Fibroblast of skin of abdomen (primary cell): ENCODE measurements at regions not wholly inside any gene's neighbourhood (a gene's known extent, or its start where the extent isn't known, plus 50 kb on each side); places are given as distances from the start of the nearest gene placed in this dataset.
A peak's percentile ranks its signal among the peaks of the same experiment; 100 is the strongest.

Experiments used
- DNase-seq: peaks from one replicate; pipeline ENCODE4 v3.0.0-alpha.2; 2013

- DNase-seq: peak; percentile 85
Observed at GRCh38 chr3:23075496-23075895, 127.6 kb upstream of the UBE2E2 start.

- DNase-seq: peak; percentile 13
Observed at GRCh38 chr3:23076437-23076836, 126.7 kb upstream of the UBE2E2 start.

- no peak for DNase-seq
Observed at GRCh38 chr3:23077126-23077525, 126.0 kb upstream of the UBE2E2 start.

GRCh38 chr3:23078735-23079134, 124.4 kb upstream of the UBE2E2 start:
- DNase-seq: no peak

GRCh38 chr3:23079976-23080375, 123.2 kb upstream of the UBE2E2 start:
- DNase-seq: peak; percentile 22

GRCh38 chr3:23083701-23084100, 119.4 kb upstream of the UBE2E2 start:
- no peak for DNase-seq

GRCh38 chr3:23084367-23084766, 118.8 kb upstream of the UBE2E2 start:
- no peak for DNase-seq

- DNase-seq: no peak
Observed at GRCh38 chr3:23085261-23085660, 117.9 kb upstream of the UBE2E2 start.

GRCh38 chr3:23086331-23086730, 116.8 kb upstream of the UBE2E2 start:
- no peak for DNase-seq

GRCh38 chr3:23086831-23087230, 116.3 kb upstream of the UBE2E2 start:
- no peak for DNase-seq

GRCh38 chr3:23094412-23094811, 108.7 kb upstream of the UBE2E2 start:
- DNase-seq: no peak

- DNase-seq: peak; percentile 48
Observed at GRCh38 chr3:23094890-23095462, 108.2 kb upstream of the UBE2E2 start.

GRCh38 chr3:23096041-23096440, 107.1 kb upstream of the UBE2E2 start:
- DNase-seq: peak; percentile 35

- no peak for DNase-seq
Observed at GRCh38 chr3:23099021-23099420, 104.1 kb upstream of the UBE2E2 start.

GRCh38 chr3:23099677-23100076, 103.5 kb upstream of the UBE2E2 start:
- no peak for DNase-seq

- DNase-seq: no peak
Observed at GRCh38 chr3:23100106-23100505, 103.0 kb upstream of the UBE2E2 start.

- DNase-seq: no peak
Observed at GRCh38 chr3:23103764-23104163, 99.4 kb upstream of the UBE2E2 start.

- DNase-seq: no peak
Observed at GRCh38 chr3:23105048-23105447, 98.1 kb upstream of the UBE2E2 start.

GRCh38 chr3:23106666-23107065, 96.5 kb upstream of the UBE2E2 start:
- no peak for DNase-seq

- DNase-seq: no peak
Observed at GRCh38 chr3:23107221-23107620, 95.9 kb upstream of the UBE2E2 start.

GRCh38 chr3:23108451-23109057, 94.6 kb upstream of the UBE2E2 start:
- no peak for DNase-seq

GRCh38 chr3:23111286-23111685, 91.8 kb upstream of the UBE2E2 start:
- DNase-seq: no peak

- no peak for DNase-seq
Observed at GRCh38 chr3:23111797-23112196, 91.3 kb upstream of the UBE2E2 start.

GRCh38 chr3:23112491-23112890, 90.6 kb upstream of the UBE2E2 start:
- DNase-seq: no peak
